ENCODE measurements at regions not wholly inside any gene's neighbourhood (a gene's known extent, or its start where the extent isn't known, plus 50 kb on each side); places are given as distances from the start of the nearest gene placed in this dataset.

- no peak overlapping the region for H3K4me3 Mint-ChIP-seq
- DNase-seq (ENCODE audit: low spot score), result no peak
- H3K27me3 Mint-ChIP-seq (ENCODE audit: low read depth), result peaks cover 17% of the 10 kb centered on the region
- H3K9me3 Mint-ChIP-seq, result peaks cover 19% of the 10 kb centered on the region
- no peak overlapping the region for H3K27ac Mint-ChIP-seq
- H3K4me1 Mint-ChIP-seq (ENCODE audit: low read depth), result no peaks in the 10 kb centered on the region
- peaks cover 3% of the 10 kb centered on the region for H3K36me3 Mint-ChIP-seq (ENCODE audit: low read depth)
Observed at GRCh38 chr7:130831322-130831721, 97.3 kb upstream of the KLF14 start.

DNA sequence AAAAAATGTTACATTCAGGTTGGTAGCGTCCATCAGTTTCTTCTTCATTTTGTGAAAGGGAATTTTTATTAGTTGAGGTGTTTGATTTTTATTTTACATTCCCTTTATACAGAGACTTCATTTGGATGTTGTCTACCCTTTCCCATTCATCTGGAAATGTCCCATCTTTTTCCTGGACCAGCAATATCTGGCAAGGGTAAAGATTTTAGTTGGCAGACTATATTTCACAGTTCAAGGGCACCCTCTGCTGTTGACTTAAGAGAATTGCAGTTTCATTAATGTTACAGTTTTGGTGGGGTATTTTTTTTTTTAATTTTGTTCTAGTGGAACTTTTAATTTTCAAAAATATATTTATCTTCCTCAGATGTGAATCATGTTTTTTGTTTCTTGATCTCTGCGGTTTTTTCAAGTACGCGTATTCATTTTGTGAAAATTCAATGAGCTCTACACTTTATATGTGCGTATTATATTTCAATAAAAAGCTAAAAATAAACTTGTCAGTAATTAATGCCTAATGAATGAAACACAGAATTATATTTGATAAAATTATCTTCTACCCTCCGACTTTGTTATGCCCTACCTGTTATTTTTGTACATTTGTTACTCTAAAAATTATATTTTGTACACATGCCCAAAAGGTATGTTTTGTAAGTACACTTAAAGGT lies 97.9 kb upstream of the KLF14 start:
- peaks cover 17% of the 10 kb centered on the region for H3K27me3 Mint-ChIP-seq (ENCODE audit: low read depth)
- no peak overlapping the region for H3K27ac Mint-ChIP-seq
- no peaks in the 10 kb centered on the region for H3K4me1 Mint-ChIP-seq (ENCODE audit: low read depth)
- no peak for DNase-seq (ENCODE audit: low spot score)
- no peak overlapping the region for H3K4me3 Mint-ChIP-seq
- H3K36me3 Mint-ChIP-seq (ENCODE audit: low read depth), result peaks cover 1% of the 10 kb centered on the region
- peaks cover 13% of the 10 kb centered on the region for H3K9me3 Mint-ChIP-seq

DNA sequence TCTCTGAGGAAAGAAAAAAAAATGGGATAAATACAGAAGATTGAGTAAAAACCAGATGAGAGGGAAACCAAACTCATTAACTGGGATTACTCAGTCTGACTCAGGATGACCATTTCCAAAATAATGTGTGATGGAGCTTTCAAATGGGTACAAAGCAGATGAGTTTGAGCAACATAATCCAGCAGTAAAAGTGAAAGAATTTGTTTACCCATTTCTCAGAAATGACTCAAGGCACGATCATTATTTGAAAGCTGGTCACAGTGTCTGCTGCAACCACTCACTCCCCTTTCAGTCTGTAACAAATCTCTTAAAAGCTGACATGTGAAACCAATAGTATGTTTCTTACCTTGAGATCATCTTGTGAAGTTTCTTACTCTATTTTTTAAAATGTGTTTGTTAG lies 104.7 kb upstream of the KLF14 start:
- Mint-ChIP-seq H3K9me3 (no peaks in the 10 kb centered on the region), H3K27me3 (ENCODE audit: low read depth) (peaks cover 15% of the 10 kb centered on the region), H3K36me3 (ENCODE audit: low read depth) (no peaks in the 10 kb centered on the region), H3K4me1 (ENCODE audit: low read depth) (peaks cover 12% of the 10 kb centered on the region), H3K27ac (peak overlapping the region; percentile 13), H3K4me3 (no peak overlapping the region)
- peak; percentile 20 for DNase-seq (ENCODE audit: low spot score)

- Mint-ChIP-seq H3K4me1 (ENCODE audit: low read depth) (peaks cover 12% of the 10 kb centered on the region), H3K9me3 (no peaks in the 10 kb centered on the region), H3K27ac (no peak overlapping the region), H3K27me3 (ENCODE audit: low read depth) (peaks cover 9% of the 10 kb centered on the region), H3K36me3 (ENCODE audit: low read depth) (no peaks in the 10 kb centered on the region), H3K4me3 (no peak overlapping the region)
- no peak for DNase-seq (ENCODE audit: low spot score)
Observed at GRCh38 chr7:130840599-130840998, 106.6 kb upstream of the KLF14 start.

- Mint-ChIP-seq H3K36me3 (ENCODE audit: low read depth) (no peaks in the 10 kb centered on the region), H3K27ac (no peak overlapping the region), H3K27me3 (ENCODE audit: low read depth) (peaks cover 2% of the 10 kb centered on the region), H3K4me1 (ENCODE audit: low read depth) (peaks cover 12% of the 10 kb centered on the region), H3K4me3 (no peak overlapping the region), H3K9me3 (no peaks in the 10 kb centered on the region)
- DNase-seq (ENCODE audit: low spot score), result no peak
Observed at GRCh38 chr7:130841416-130841815, 107.4 kb upstream of the KLF14 start.

DNA sequence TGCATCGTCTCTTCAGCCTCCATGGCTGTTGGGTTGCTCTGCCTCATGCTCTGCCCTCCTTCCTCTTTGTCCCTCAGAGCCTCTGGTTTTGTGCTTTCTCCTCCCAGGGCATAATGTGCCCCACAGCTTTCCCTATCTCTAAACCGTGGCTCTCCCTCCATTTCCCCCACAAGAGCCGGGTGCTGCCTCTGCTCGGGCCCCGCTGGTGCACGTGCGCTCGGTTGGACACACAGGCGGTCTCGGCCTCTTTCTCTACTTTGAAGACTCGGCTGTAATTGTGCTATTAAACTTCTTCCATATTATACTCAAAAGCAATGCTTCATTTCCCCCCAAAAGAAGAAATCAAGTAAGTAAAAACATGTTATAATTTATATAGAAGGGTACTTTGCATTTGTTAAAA lies 109.7 kb upstream of the KLF14 start:
- peaks cover 9% of the 10 kb centered on the region for H3K4me1 Mint-ChIP-seq (ENCODE audit: low read depth)
- no peaks in the 10 kb centered on the region for H3K9me3 Mint-ChIP-seq
- no peak overlapping the region for H3K4me3 Mint-ChIP-seq
- no peaks in the 10 kb centered on the region for H3K36me3 Mint-ChIP-seq (ENCODE audit: low read depth)
- H3K27ac Mint-ChIP-seq, result no peak overlapping the region
- H3K27me3 Mint-ChIP-seq (ENCODE audit: low read depth), result peaks cover 2% of the 10 kb centered on the region
- no peak for DNase-seq (ENCODE audit: low spot score)

GRCh38 chr7:130844811-130845580 lies 111.0 kb upstream of the KLF14 start:
- no peak overlapping the region for H3K27ac Mint-ChIP-seq
- peaks cover 2% of the 10 kb centered on the region for H3K27me3 Mint-ChIP-seq (ENCODE audit: low read depth)
- H3K36me3 Mint-ChIP-seq (ENCODE audit: low read depth), result no peaks in the 10 kb centered on the region
- no peak for DNase-seq (ENCODE audit: low spot score)
- H3K4me3 Mint-ChIP-seq, result no peak overlapping the region
- H3K4me1 Mint-ChIP-seq (ENCODE audit: low read depth), result peaks cover 7% of the 10 kb centered on the region
- H3K9me3 Mint-ChIP-seq, result no peaks in the 10 kb centered on the region

DNA sequence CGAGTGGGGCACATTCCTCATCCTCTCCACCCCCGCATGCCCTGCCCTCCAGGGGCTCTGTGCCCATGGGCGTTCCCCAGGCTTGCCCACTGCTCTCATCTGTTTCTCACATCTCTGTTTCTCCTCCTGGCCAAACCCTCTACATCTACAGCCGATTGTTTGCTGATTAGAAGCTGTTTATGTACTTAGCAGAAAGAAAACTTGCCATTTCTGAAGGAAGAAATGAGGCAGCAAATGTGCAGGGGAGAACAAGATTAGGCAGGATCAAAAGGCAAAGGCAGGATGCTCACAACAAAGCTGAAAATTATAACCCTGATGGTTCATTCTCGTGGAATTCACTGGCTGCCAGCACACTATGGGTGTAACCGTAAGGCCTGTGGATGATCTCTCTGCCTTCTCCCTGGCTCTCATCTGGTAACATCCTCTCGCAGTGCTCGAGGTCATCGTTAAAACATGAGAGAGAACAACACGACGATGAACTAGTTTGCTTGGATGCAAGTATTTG lies 111.6 kb upstream of the KLF14 start:
- peaks cover 5% of the 10 kb centered on the region for H3K4me1 Mint-ChIP-seq (ENCODE audit: low read depth)
- H3K27me3 Mint-ChIP-seq (ENCODE audit: low read depth), result peaks cover 2% of the 10 kb centered on the region
- no peak overlapping the region for H3K27ac Mint-ChIP-seq
- no peaks in the 10 kb centered on the region for H3K9me3 Mint-ChIP-seq
- H3K4me3 Mint-ChIP-seq, result no peak overlapping the region
- DNase-seq (ENCODE audit: low spot score), result no peak
- H3K36me3 Mint-ChIP-seq (ENCODE audit: low read depth), result no peaks in the 10 kb centered on the region

- no peak for DNase-seq (ENCODE audit: low spot score)
- Mint-ChIP-seq H3K27me3 (ENCODE audit: low read depth) (peaks cover 2% of the 10 kb centered on the region), H3K4me3 (no peak overlapping the region), H3K27ac (no peak overlapping the region), H3K9me3 (no peaks in the 10 kb centered on the region), H3K4me1 (ENCODE audit: low read depth) (no peaks in the 10 kb centered on the region), H3K36me3 (ENCODE audit: low read depth) (peaks cover 2% of the 10 kb centered on the region)
Observed at GRCh38 chr7:130849604-130850003, 115.6 kb upstream of the KLF14 start.

DNA sequence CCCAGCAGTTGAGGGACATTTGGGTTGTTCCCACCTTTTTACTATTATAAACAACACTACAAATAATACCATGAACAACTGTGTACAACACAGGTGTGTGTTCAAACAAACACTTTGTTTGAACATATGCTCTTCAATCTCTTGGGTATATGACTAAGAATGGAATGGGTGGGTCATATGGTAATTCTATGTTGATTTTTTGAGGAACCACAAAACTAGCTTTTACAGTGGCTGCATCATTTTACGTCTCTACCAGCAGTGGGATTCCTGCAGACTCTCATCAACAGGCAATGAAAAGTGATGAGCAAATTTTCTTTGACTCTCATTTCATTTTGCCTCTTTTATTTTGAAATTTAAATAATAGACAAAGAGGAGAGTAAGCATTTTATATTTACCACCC lies 116.9 kb upstream of the KLF14 start:
- no peak overlapping the region for H3K4me3 Mint-ChIP-seq
- H3K27me3 Mint-ChIP-seq (ENCODE audit: low read depth), result no peaks in the 10 kb centered on the region
- H3K9me3 Mint-ChIP-seq, result no peaks in the 10 kb centered on the region
- DNase-seq (ENCODE audit: low spot score), result no peak
- no peak overlapping the region for H3K27ac Mint-ChIP-seq
- H3K4me1 Mint-ChIP-seq (ENCODE audit: low read depth), result no peaks in the 10 kb centered on the region
- peaks cover 16% of the 10 kb centered on the region for H3K36me3 Mint-ChIP-seq (ENCODE audit: low read depth)

DNA sequence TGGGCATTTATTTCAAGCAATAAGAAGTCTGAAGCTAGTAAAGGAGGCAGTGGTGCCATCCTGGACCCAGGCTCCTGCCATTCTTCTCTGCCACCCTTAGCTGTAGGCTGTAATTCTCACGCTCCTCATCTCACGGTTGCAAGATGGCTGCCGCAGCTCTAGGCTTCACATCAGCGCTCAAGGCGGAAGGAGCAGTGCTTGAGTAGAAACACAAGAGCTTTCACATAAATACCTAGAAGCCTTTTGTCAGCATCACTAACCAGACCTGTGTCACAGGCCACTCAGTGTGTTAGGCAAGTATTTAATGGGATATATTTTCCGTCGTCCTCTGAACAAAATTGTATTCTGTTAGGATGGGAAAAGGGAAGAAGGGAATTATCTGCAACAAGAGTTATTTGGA lies 118.9 kb upstream of the KLF14 start:
- peaks cover 16% of the 10 kb centered on the region for H3K9me3 Mint-ChIP-seq
- no peaks in the 10 kb centered on the region for H3K4me1 Mint-ChIP-seq (ENCODE audit: low read depth)
- no peak for DNase-seq (ENCODE audit: low spot score)
- H3K36me3 Mint-ChIP-seq (ENCODE audit: low read depth), result peaks cover 34% of the 10 kb centered on the region
- no peak overlapping the region for H3K4me3 Mint-ChIP-seq
- no peak overlapping the region for H3K27ac Mint-ChIP-seq
- no peaks in the 10 kb centered on the region for H3K27me3 Mint-ChIP-seq (ENCODE audit: low read depth)

DNA sequence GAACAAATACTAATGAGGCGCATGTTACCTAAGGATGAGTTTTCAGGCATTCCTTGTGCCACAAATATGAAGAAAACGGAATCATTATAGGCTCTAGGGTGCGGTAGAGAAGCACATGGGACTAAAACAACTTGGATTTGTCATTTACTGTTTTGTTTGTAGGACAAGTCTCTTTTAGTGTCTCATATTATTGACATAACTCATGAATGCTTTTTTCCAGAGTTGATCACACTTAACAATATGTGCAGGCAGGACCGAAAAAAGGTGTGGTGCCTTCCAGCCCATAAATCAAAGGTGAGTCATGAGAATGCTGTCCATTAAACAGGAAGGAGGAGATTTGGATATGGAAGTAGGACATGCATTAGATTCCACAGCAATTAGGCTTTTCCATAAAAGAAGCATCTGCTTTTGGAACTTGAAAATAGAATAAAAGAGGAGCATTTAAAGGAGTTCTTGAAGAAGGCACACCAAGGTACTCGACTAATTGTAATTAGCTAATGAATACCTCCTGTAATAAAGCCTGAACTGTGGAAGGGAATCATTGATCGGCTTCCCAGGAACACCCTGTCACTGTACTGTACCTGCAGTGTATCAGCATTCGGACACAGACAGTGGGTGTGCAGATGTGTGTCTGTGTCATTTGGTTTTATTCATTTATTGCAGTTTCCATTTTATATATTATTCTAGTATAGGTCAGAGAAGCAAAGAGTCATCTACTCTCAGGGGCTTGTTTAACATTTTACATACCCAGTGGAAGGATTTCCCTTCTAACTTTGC lies 119.7 kb upstream of the KLF14 start:
- H3K36me3 Mint-ChIP-seq (ENCODE audit: low read depth), result peaks cover 42% of the 10 kb centered on the region
- no peaks in the 10 kb centered on the region for H3K4me1 Mint-ChIP-seq (ENCODE audit: low read depth)
- H3K4me3 Mint-ChIP-seq, result no peak overlapping the region
- DNase-seq (ENCODE audit: low spot score), result no peak
- H3K27ac Mint-ChIP-seq, result no peak overlapping the region
- no peaks in the 10 kb centered on the region for H3K27me3 Mint-ChIP-seq (ENCODE audit: low read depth)
- peaks cover 24% of the 10 kb centered on the region for H3K9me3 Mint-ChIP-seq

- H3K27me3 Mint-ChIP-seq (ENCODE audit: low read depth), result no peaks in the 10 kb centered on the region
- no peaks in the 10 kb centered on the region for H3K4me1 Mint-ChIP-seq (ENCODE audit: low read depth)
- H3K4me3 Mint-ChIP-seq, result no peak overlapping the region
- H3K27ac Mint-ChIP-seq, result no peak overlapping the region
- H3K9me3 Mint-ChIP-seq, result peaks cover 32% of the 10 kb centered on the region
- H3K36me3 Mint-ChIP-seq (ENCODE audit: low read depth), result peaks cover 50% of the 10 kb centered on the region
- DNase-seq (ENCODE audit: low spot score), result no peak
Observed at GRCh38 chr7:130854481-130854880, 120.5 kb upstream of the KLF14 start.

GRCh38 chr7:130856866-130857265 lies 122.9 kb upstream of the KLF14 start:
- DNase-seq (ENCODE audit: low spot score), result no peak
- Mint-ChIP-seq H3K27ac (no peak overlapping the region), H3K4me1 (ENCODE audit: low read depth) (no peaks in the 10 kb centered on the region), H3K36me3 (ENCODE audit: low read depth) (peaks cover 73% of the 10 kb centered on the region), H3K27me3 (ENCODE audit: low read depth) (no peaks in the 10 kb centered on the region), H3K4me3 (no peak overlapping the region), H3K9me3 (peaks cover 49% of the 10 kb centered on the region)

Measured in T-helper 2 cell treated with Interferon-gamma antibody and Interleukin-4, amounts not matched to agents 5 μg/mL and 100 μg/mL, for 36 hours (primary cell).